Esophagus muscularis mucosa (tissue), 4 donors: ENCODE measurements at regions not wholly inside any gene's neighbourhood (a gene's known extent, or its start where the extent isn't known, plus 50 kb on each side); places are given as distances from the start of the nearest gene placed in this dataset.
A peak's percentile ranks its signal among the peaks of the same experiment; 100 is the strongest.

Experiments
- DNase-seq: peaks from one replicate; pipeline ENCODE4 v3.0.0-alpha.2; 2017; ENCODE audit errors: extremely low spot score
- H3K27ac ChIP-seq, 4 donors: fragments of 200-600 bp; sonication (generic); replicated peaks in 1 of 4; 1 replicate in 3 of 4; 2 replicates in 1 of 4; pipeline ENCODE4 v1.5.1; 2016 to 2019; ENCODE audit warnings: mild to moderate bottlenecking in 1 of 4
- H3K27me3 ChIP-seq, 4 donors: fragments of 200-600 bp; sonication (generic); one replicate each; pipeline versions ENCODE4 v1.5.1 to v1.6.0; 2016 to 2019
- H3K36me3 ChIP-seq, 4 donors: fragments of 200-600 bp; sonication (generic); one replicate each; pipeline ENCODE4 v1.5.1; 2016 to 2019
- H3K4me1 ChIP-seq, 4 donors: fragments of 200-600 bp; sonication (generic); one replicate each; pipeline ENCODE4 v1.5.1; 2016 to 2019
- H3K4me3 ChIP-seq, 4 donors: fragments of 200-600 bp; sonication (generic); 1 replicate in 2 of 4; 2 replicates in 2 of 4; pipeline ENCODE4 v1.5.1; 2016 to 2019; ENCODE audit warnings: mild to moderate bottlenecking in 4 of 4, moderate library complexity in 1 of 4
- H3K9me3 ChIP-seq, 4 donors: fragments of 200-600 bp; sonication (generic); 1 replicate in 3 of 4; 2 replicates in 1 of 4; pipeline ENCODE4 v1.5.1; 2016 to 2019
- EP300 ChIP-seq: sonication (generic); formaldehyde crosslinking; IDR thresholded peaks from one replicate; pipeline ENCODE4 v1.6.1; 2017; ENCODE audit warnings: antibody characterized with exemption
- POLR2A ChIP-seq: fragments of 450-650 bp; IDR thresholded peaks from one replicate; pipeline ENCODE4 v1.6.1; 2017; ENCODE audit warnings: antibody characterized with exemption, moderate library complexity, mild to moderate bottlenecking, low read depth
- POLR2AphosphoS5 ChIP-seq, 2 donors: sonication (generic); formaldehyde crosslinking; IDR thresholded peaks; one replicate each; pipeline ENCODE4 v1.6.1; 2017; ENCODE audit warnings: antibody characterized with exemption in 2 of 2
- WGBS: methylation state at CpG from one replicate; pipeline ENCODE4 v1.1.5; 2018; 5-methylcytosine and 5-hydroxymethylcytosine counted together
- intact Hi-C: fragments of 100-400 bp; cut with DNase I; formaldehyde crosslinking; loops from one replicate; pipeline ENCODE4 v1.15.1; 2023
- TF ChIP-seq, protein P1 (sequence below), 3 experiments: fragments of 200-600 bp in 2 of 3; fragments of 450-650 bp in 1 of 3; sonication (generic) in 2 of 3; IDR thresholded peaks; one replicate each; pipeline ENCODE4 v1.5.1; 2017 to 2019; ENCODE audit warnings: antibody characterized with exemption in 3 of 3, mild to moderate bottlenecking in 2 of 3, moderate library complexity in 1 of 3

- no peaks in the 10 kb centered on the region for H3K36me3 ChIP-seq
- no peak overlapping the region for H3K27ac ChIP-seq
- H3K27me3 ChIP-seq = peaks cover 0 to 23% (median 2%) of the 10 kb centered on the region in 4 donors
- intact Hi-C loops = no loop called here
- H3K4me1 ChIP-seq = no peaks in the 10 kb centered on the region
- TF ChIP-seq POLR2A (no peak), EP300 (no peak), POLR2AphosphoS5 (IDR thresholded peaks at IDR 0.05) (no peak)
- TF ChIP-seq, protein P1, sequence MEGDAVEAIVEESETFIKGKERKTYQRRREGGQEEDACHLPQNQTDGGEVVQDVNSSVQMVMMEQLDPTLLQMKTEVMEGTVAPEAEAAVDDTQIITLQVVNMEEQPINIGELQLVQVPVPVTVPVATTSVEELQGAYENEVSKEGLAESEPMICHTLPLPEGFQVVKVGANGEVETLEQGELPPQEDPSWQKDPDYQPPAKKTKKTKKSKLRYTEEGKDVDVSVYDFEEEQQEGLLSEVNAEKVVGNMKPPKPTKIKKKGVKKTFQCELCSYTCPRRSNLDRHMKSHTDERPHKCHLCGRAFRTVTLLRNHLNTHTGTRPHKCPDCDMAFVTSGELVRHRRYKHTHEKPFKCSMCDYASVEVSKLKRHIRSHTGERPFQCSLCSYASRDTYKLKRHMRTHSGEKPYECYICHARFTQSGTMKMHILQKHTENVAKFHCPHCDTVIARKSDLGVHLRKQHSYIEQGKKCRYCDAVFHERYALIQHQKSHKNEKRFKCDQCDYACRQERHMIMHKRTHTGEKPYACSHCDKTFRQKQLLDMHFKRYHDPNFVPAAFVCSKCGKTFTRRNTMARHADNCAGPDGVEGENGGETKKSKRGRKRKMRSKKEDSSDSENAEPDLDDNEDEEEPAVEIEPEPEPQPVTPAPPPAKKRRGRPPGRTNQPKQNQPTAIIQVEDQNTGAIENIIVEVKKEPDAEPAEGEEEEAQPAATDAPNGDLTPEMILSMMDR (IDR thresholded peaks at IDR 0.05) = no peak
- DNase-seq = no peak
- no peaks in the 10 kb centered on the region for H3K9me3 ChIP-seq
- 80% methylated on average over 4 of the region's 6 CpGs for WGBS
- no peak overlapping the region for H3K4me3 ChIP-seq
Measured at GRCh38 chr22:22712092-22712658, 67.8 kb downstream of the GGTLC2 start.

DNA sequence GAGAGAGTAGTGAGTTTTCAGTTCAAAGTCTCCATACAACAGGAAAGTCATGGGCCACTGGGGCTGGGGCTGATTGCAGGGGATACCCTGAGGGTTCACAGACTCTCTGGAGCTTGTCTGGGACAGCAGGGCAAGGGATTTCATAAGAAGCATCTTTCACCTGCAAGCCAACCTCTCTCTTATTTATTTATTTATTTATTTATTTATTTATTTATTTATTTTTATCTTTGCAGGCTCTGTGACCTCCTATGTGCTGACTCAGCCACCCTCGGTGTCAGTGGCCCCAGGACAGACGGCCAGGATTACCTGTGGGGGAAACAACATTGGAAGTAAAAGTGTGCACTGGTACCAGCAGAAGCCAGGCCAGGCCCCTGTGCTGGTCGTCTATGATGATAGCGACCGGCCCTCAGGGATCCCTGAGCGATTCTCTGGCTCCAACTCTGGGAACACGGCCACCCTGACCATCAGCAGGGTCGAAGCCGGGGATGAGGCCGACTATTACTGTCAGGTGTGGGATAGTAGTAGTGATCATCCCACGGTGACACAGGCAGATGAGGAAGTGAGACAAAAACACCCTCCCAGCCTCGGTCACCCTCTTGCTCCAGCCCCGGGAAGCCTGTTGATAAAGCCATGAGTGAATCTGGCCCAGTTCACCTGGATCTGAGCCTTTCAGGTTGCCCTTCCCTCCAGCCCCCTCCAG lies 68.4 kb downstream of the GGTLC2 start:
- no peaks in the 10 kb centered on the region for H3K36me3 ChIP-seq
- DNase-seq = no peak
- peaks cover 0 to 23% (median 2%) of the 10 kb centered on the region in 4 donors for H3K27me3 ChIP-seq
- intact Hi-C loops = no loop called here
- no peaks in the 10 kb centered on the region for H3K9me3 ChIP-seq
- H3K4me1 ChIP-seq = no peaks in the 10 kb centered on the region
- H3K4me3 ChIP-seq = no peak overlapping the region
- WGBS = 48% methylated on average over 5 of the region's 13 CpGs
- TF ChIP-seq POLR2AphosphoS5 (IDR thresholded peaks at IDR 0.05) (no peak), POLR2A (no peak), EP300 (no peak)
- TF ChIP-seq, protein P1 (IDR thresholded peaks at IDR 0.05) = no peak
- H3K27ac ChIP-seq = no peak overlapping the region

GRCh38 chr22:22713416-22713815 lies 69.0 kb downstream of the GGTLC2 start:
- no peak for DNase-seq

DNA sequence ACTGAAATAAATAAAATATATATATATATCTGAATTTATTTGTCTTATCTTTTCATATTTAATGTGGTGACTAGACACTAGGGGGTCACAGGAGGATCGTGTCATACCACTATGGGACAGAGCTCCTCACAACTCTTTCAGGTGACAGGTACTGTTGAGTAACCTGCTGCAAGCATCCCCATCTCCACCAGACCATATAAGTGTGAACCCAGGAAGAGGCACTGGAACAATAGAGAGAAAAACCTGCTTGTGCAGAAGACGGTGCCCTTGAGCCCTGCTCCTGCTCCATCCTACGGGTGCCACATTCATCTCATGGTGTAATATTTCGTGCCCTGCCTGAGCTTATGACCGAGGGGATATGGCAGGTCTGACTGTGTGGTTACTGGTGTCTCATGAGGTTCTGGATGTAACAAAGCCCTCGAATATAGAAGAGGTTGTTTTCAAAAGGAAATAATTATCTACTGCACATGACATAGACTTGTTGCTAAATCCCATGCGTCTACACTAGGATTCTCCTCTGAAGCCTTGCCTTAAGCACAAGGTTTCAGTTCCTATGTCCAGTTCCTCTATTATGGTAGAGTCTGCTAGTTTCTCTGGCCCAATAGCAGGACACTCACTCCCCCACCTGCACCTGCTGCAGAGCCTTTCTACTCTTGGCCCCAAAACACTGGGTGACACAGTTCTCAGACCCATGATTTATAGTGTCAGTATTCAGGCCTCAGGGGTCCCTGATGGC lies 70.4 kb downstream of the GGTLC2 start:
- no peaks in the 10 kb centered on the region for H3K9me3 ChIP-seq
- 72% methylated on average over 7 of the region's 7 CpGs for WGBS
- no peaks in the 10 kb centered on the region for H3K4me1 ChIP-seq
- TF ChIP-seq POLR2A = no peak
- TF ChIP-seq POLR2AphosphoS5 (IDR thresholded peaks at IDR 0.05) = no peak
- no peak for TF ChIP-seq EP300
- TF ChIP-seq, protein P1 (IDR thresholded peaks at IDR 0.05) = no peak
- peak; percentile 68 for DNase-seq
- intact Hi-C loops = no loop called here
- H3K36me3 ChIP-seq = no peaks in the 10 kb centered on the region
- no peak overlapping the region for H3K4me3 ChIP-seq
- no peak overlapping the region for H3K27ac ChIP-seq
- H3K27me3 ChIP-seq = peaks cover 0 to 27% (median 2%) of the 10 kb centered on the region in 4 donors

More at GRCh38 chr22:22713416-22713815, 69.0 kb downstream of the GGTLC2 start:
- H3K36me3 ChIP-seq = no peaks in the 10 kb centered on the region
- intact Hi-C loops = no loop called here
- H3K27me3 ChIP-seq = peaks cover 0 to 23% (median 2%) of the 10 kb centered on the region in 4 donors
- WGBS = 86% methylated on average over 1 of the region's 1 CpG
- TF ChIP-seq POLR2AphosphoS5 (IDR thresholded peaks at IDR 0.05) (no peak), EP300 (no peak), POLR2A (no peak)
- TF ChIP-seq, protein P1 (IDR thresholded peaks at IDR 0.05) = no peak
- no peak overlapping the region for H3K4me3 ChIP-seq
- H3K9me3 ChIP-seq = no peaks in the 10 kb centered on the region
- H3K4me1 ChIP-seq = no peaks in the 10 kb centered on the region
- no peak overlapping the region for H3K27ac ChIP-seq
